HL-60 (cell line): ENCODE measurements at regions not wholly inside any gene's neighbourhood (a gene's known extent, or its start where the extent isn't known, plus 50 kb on each side); places are given as distances from the start of the nearest gene placed in this dataset.

Source experiments
- DNase-seq, 2 experiments: peaks; one replicate each; pipeline ENCODE4 v3.0.0-alpha.2; 2010 to 2020; ENCODE audit warnings: low read depth in 1 of 2, low spot score in 1 of 2
- H3K27ac ChIP-seq: fragments of 250-450 bp; sonication (Bioruptor Pico); replicated peaks from 2 replicates; pipeline ENCODE4 v1.5.1; 2020; ENCODE audit warnings: mild to moderate bottlenecking, moderate library complexity
- H3K27me3 ChIP-seq: fragments of 250-450 bp; sonication (Bioruptor Pico); 2 replicates; pipeline ENCODE4 v1.5.1; 2021; ENCODE audit warnings: mild to moderate bottlenecking, moderate library complexity; ENCODE audit not compliant: insufficient read depth, poor library complexity, severe bottlenecking
- H3K4me3 ChIP-seq: replicated peaks from 2 replicates; pipeline ENCODE4 v1.5.1; 2011; ENCODE audit warnings: mild to moderate bottlenecking, control low read depth, low read length; ENCODE audit not compliant: insufficient read depth
- GABPA ChIP-seq: IDR thresholded peaks from 2 replicates; pipeline ENCODE4 v1.6.1; 2012; ENCODE audit warnings: low read depth
- POLR2AphosphoS5 ChIP-seq: IDR thresholded peaks from 2 replicates; pipeline ENCODE4 v1.6.1; 2012; ENCODE audit warnings: low read depth
- SPI1 ChIP-seq: IDR thresholded peaks from 2 replicates; pipeline ENCODE4 v1.6.1; 2012; ENCODE audit warnings: low read depth, mild to moderate bottlenecking, borderline replicate concordance
- TF ChIP-seq, protein P1 (sequence below): IDR thresholded peaks from one replicate; pipeline ENCODE4 v1.5.1; 2011; ENCODE audit warnings: low read length, control low read depth, inconsistent platforms; ENCODE audit not compliant: insufficient read depth
- TF ChIP-seq, protein P2 (sequence below): IDR thresholded peaks from 2 replicates; pipeline ENCODE4 v1.6.1; 2012; ENCODE audit warnings: low read depth; ENCODE audit not compliant: insufficient replicate concordance

DNA sequence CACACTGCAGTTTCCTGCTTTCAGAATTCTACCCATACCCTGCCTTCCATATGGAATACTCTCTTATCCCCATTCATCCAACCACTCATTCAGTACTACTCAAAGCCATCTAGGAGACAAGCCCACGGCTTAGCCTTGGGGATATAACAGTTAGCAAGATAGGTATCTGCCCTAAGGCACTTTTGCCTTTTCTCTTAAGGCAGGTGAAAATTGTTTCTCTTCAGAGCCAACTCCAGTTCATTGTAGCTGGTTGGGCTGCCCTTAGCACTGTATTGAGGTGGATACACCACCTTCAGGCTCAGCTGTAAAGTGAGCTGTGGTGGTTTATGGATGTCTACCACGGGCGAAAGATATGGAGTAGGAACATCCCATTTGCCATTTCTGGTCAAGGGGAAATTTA, 729.7 kb upstream of the TBX3 start:
- DNase-seq, result no peak
- Histone ChIP-seq H3K27me3 (no peaks in the 10 kb centered on the region), H3K27ac (no peak overlapping the region), H3K4me3 (no peak overlapping the region)
- TF ChIP-seq SPI1, result no peak
- no peak for TF ChIP-seq GABPA
- TF ChIP-seq, protein P1, sequence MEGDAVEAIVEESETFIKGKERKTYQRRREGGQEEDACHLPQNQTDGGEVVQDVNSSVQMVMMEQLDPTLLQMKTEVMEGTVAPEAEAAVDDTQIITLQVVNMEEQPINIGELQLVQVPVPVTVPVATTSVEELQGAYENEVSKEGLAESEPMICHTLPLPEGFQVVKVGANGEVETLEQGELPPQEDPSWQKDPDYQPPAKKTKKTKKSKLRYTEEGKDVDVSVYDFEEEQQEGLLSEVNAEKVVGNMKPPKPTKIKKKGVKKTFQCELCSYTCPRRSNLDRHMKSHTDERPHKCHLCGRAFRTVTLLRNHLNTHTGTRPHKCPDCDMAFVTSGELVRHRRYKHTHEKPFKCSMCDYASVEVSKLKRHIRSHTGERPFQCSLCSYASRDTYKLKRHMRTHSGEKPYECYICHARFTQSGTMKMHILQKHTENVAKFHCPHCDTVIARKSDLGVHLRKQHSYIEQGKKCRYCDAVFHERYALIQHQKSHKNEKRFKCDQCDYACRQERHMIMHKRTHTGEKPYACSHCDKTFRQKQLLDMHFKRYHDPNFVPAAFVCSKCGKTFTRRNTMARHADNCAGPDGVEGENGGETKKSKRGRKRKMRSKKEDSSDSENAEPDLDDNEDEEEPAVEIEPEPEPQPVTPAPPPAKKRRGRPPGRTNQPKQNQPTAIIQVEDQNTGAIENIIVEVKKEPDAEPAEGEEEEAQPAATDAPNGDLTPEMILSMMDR, result no peak
- TF ChIP-seq, protein P2, sequence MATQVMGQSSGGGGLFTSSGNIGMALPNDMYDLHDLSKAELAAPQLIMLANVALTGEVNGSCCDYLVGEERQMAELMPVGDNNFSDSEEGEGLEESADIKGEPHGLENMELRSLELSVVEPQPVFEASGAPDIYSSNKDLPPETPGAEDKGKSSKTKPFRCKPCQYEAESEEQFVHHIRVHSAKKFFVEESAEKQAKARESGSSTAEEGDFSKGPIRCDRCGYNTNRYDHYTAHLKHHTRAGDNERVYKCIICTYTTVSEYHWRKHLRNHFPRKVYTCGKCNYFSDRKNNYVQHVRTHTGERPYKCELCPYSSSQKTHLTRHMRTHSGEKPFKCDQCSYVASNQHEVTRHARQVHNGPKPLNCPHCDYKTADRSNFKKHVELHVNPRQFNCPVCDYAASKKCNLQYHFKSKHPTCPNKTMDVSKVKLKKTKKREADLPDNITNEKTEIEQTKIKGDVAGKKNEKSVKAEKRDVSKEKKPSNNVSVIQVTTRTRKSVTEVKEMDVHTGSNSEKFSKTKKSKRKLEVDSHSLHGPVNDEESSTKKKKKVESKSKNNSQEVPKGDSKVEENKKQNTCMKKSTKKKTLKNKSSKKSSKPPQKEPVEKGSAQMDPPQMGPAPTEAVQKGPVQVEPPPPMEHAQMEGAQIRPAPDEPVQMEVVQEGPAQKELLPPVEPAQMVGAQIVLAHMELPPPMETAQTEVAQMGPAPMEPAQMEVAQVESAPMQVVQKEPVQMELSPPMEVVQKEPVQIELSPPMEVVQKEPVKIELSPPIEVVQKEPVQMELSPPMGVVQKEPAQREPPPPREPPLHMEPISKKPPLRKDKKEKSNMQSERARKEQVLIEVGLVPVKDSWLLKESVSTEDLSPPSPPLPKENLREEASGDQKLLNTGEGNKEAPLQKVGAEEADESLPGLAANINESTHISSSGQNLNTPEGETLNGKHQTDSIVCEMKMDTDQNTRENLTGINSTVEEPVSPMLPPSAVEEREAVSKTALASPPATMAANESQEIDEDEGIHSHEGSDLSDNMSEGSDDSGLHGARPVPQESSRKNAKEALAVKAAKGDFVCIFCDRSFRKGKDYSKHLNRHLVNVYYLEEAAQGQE, result no peak

DNA sequence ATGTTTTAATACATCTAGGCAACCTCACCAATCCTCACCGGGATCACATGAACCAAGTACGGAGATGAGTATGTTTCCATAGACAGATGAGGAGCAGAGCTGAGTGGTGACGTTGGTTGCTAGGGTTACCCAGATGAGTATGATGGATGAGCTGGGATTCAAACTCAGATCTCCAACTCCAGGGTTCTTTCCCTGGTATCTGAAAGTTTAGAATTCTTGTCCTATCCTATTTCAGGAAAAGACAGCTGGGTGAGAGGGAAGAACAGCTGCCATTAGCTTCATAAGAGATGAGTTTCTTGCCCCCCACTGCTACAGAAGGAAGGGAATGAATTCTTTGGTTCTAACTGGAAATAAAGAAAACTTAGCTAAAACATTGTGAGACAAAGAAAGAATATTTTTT, 728.9 kb upstream of the TBX3 start:
- DNase-seq, result no peak
- H3K27ac ChIP-seq, result no peak overlapping the region
- TF ChIP-seq, protein P1, result no peak
- no peak for TF ChIP-seq GABPA
- TF ChIP-seq, protein P2, result no peak
- no peak for TF ChIP-seq SPI1
- TF ChIP-seq POLR2AphosphoS5, result no peak

DNA sequence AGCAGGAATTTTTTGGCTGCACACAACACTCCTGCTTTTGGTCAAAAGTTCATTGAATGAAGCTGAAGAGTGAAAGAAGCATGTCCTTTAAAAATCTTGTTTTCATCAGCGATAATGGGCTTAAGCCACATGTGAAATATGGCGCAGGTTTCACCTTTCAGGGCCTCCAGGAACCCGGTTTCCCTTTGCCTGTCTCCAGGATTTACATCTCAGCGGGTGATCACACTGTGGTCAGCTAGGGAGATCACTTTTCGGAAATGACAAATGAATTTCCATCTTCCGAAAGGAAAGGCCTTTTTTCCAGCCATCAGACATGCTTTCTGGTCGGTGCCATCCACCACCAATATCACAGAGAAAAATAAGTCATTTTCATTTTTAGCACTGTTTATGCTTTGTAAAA, 727.1 kb upstream of the TBX3 start:
- no peak overlapping the region for H3K27ac ChIP-seq
- TF ChIP-seq GABPA, result no peak
- TF ChIP-seq SPI1, result no peak
- TF ChIP-seq, protein P2, result no peak
- TF ChIP-seq, protein P1, result no peak
- no peak overlapping the region for H3K4me3 ChIP-seq
- H3K27me3 ChIP-seq, result no peaks in the 10 kb centered on the region
- DNase-seq, result no peak

More for the DNA sequence above, 728.9 kb upstream of the TBX3 start:
- H3K27me3 ChIP-seq, result no peaks in the 10 kb centered on the region
- H3K4me3 ChIP-seq, result no peak overlapping the region
